ENCODE measurements at regions not wholly inside any gene's neighbourhood (a gene's known extent, or its start where the extent isn't known, plus 50 kb on each side); places are given as distances from the start of the nearest gene placed in this dataset.

GRCh38 chr21:27735699-27736098 is 768.8 kb upstream of the ADAMTS5 start:
- 100% methylated on average over 2 of the region's 3 CpGs for WGBS (ENCODE audit: insufficient coverage)
- H3K4me1 ChIP-seq (ENCODE audit: control extremely low read depth in 1 of 4, control insufficient read depth in 4 of 4, insufficient read depth in 4 of 4, low read length in 3 of 4): no peaks in the 10 kb centered on the region
- ChIA-PET CTCF (no interaction called here), POLR2A (no interaction called here)
- no peak overlapping the region for H3K27ac ChIP-seq (ENCODE audit: insufficient read depth in 1 of 2, low read depth in 1 of 2, low read length in 2 of 2, poor library complexity in 1 of 2, severe bottlenecking in 2 of 2)
- no peaks in the 10 kb centered on the region for H3K27me3 ChIP-seq (replicated peaks in 2 of 5; ENCODE audit: control insufficient read depth in 4 of 5, insufficient read depth in 5 of 5, low read length in 4 of 5)
- H3K9me3 ChIP-seq (ENCODE audit: control extremely low read depth in 1 of 5, control insufficient read depth in 4 of 5, insufficient read depth in 2 of 5, low read depth in 1 of 5, low read length in 4 of 5): peaks cover 0 to 1% (median 0%) of the 10 kb centered on the region in 5 experiments
- H3K4me3 ChIP-seq (ENCODE audit: control insufficient read depth in 1 of 7, extremely low read depth in 1 of 7, insufficient read depth in 4 of 7, low read depth in 2 of 7, low read length in 6 of 7): no peak overlapping the region
- DNase-seq: no peak
- H3K36me3 ChIP-seq (ENCODE audit: control insufficient read depth in 4 of 4, insufficient read depth in 4 of 4, low read length in 3 of 4): no peaks in the 10 kb centered on the region

- no peak overlapping the region for H3K4me3 ChIP-seq (ENCODE audit: control insufficient read depth in 1 of 7, extremely low read depth in 1 of 7, insufficient read depth in 4 of 7, low read depth in 2 of 7, low read length in 6 of 7)
- POLR2A ChIA-PET: no interaction called here
- H3K27me3 ChIP-seq (replicated peaks in 2 of 5; ENCODE audit: control insufficient read depth in 4 of 5, insufficient read depth in 5 of 5, low read length in 4 of 5): no peaks in the 10 kb centered on the region
- H3K27ac ChIP-seq (ENCODE audit: insufficient read depth in 1 of 2, low read depth in 1 of 2, low read length in 2 of 2, poor library complexity in 1 of 2, severe bottlenecking in 2 of 2): no peak overlapping the region
- no peaks in the 10 kb centered on the region for H3K36me3 ChIP-seq (ENCODE audit: control insufficient read depth in 4 of 4, insufficient read depth in 4 of 4, low read length in 3 of 4)
- CTCF ChIA-PET: no interaction called here
- no peak for DNase-seq
- H3K4me1 ChIP-seq (ENCODE audit: control extremely low read depth in 1 of 4, control insufficient read depth in 4 of 4, insufficient read depth in 4 of 4, low read length in 3 of 4): no peaks in the 10 kb centered on the region
- peaks cover 0 to 2% (median 0%) of the 10 kb centered on the region in 5 experiments for H3K9me3 ChIP-seq (ENCODE audit: control extremely low read depth in 1 of 5, control insufficient read depth in 4 of 5, insufficient read depth in 2 of 5, low read depth in 1 of 5, low read length in 4 of 5)
Observed at GRCh38 chr21:27734146-27734545, 767.3 kb upstream of the ADAMTS5 start.

GRCh38 chr21:27725916-27726315 is 759.0 kb upstream of the ADAMTS5 start:
- no peaks in the 10 kb centered on the region for H3K4me1 ChIP-seq (ENCODE audit: control extremely low read depth in 1 of 4, control insufficient read depth in 4 of 4, insufficient read depth in 4 of 4, low read length in 3 of 4)
- H3K27me3 ChIP-seq (replicated peaks in 2 of 5; ENCODE audit: control insufficient read depth in 4 of 5, insufficient read depth in 5 of 5, low read length in 4 of 5): no peaks in the 10 kb centered on the region
- no peak for DNase-seq
- H3K36me3 ChIP-seq (ENCODE audit: control insufficient read depth in 4 of 4, insufficient read depth in 4 of 4, low read length in 3 of 4): no peaks in the 10 kb centered on the region
- ChIA-PET CTCF (interaction anchor here (0.6 kb wide), 1 partner anchor 22 kb away, joined by 3 read pairs; no protein-coding TSS in a partner anchor), POLR2A (no interaction called here)
- H3K9me3 ChIP-seq (ENCODE audit: control extremely low read depth in 1 of 5, control insufficient read depth in 4 of 5, insufficient read depth in 2 of 5, low read depth in 1 of 5, low read length in 4 of 5): peaks cover 0 to 6% (median 0%) of the 10 kb centered on the region in 5 experiments
- H3K4me3 ChIP-seq (ENCODE audit: control insufficient read depth in 1 of 7, extremely low read depth in 1 of 7, insufficient read depth in 4 of 7, low read depth in 2 of 7, low read length in 6 of 7): no peak overlapping the region
- no peak overlapping the region for H3K27ac ChIP-seq (ENCODE audit: insufficient read depth in 1 of 2, low read depth in 1 of 2, low read length in 2 of 2, poor library complexity in 1 of 2, severe bottlenecking in 2 of 2)
- 45% methylated on average over 1 of the region's 1 CpG for WGBS (ENCODE audit: insufficient coverage)

- Histone ChIP-seq H3K4me1 (ENCODE audit: control extremely low read depth in 1 of 4, control insufficient read depth in 4 of 4, insufficient read depth in 4 of 4, low read length in 3 of 4) (no peaks in the 10 kb centered on the region), H3K4me3 (ENCODE audit: control insufficient read depth in 1 of 7, extremely low read depth in 1 of 7, insufficient read depth in 4 of 7, low read depth in 2 of 7, low read length in 6 of 7) (no peak overlapping the region), H3K36me3 (ENCODE audit: control insufficient read depth in 4 of 4, insufficient read depth in 4 of 4, low read length in 3 of 4) (no peaks in the 10 kb centered on the region), H3K27ac (ENCODE audit: insufficient read depth in 1 of 2, low read depth in 1 of 2, low read length in 2 of 2, poor library complexity in 1 of 2, severe bottlenecking in 2 of 2) (no peak overlapping the region), H3K27me3 (replicated peaks in 2 of 5; ENCODE audit: control insufficient read depth in 4 of 5, insufficient read depth in 5 of 5, low read length in 4 of 5) (no peaks in the 10 kb centered on the region), H3K9me3 (ENCODE audit: control extremely low read depth in 1 of 5, control insufficient read depth in 4 of 5, insufficient read depth in 2 of 5, low read depth in 1 of 5, low read length in 4 of 5) (no peaks in the 10 kb centered on the region)
- POLR2A ChIA-PET: no interaction called here
- no peak for DNase-seq
- CTCF ChIA-PET: no interaction called here
Observed at GRCh38 chr21:27722095-27722494, 755.2 kb upstream of the ADAMTS5 start.

- POLR2A ChIA-PET: no interaction called here
- H3K36me3 ChIP-seq (ENCODE audit: control insufficient read depth in 4 of 4, insufficient read depth in 4 of 4, low read length in 3 of 4): no peaks in the 10 kb centered on the region
- no peak for DNase-seq
- no peaks in the 10 kb centered on the region for H3K9me3 ChIP-seq (ENCODE audit: control extremely low read depth in 1 of 5, control insufficient read depth in 4 of 5, insufficient read depth in 2 of 5, low read depth in 1 of 5, low read length in 4 of 5)
- H3K4me3 ChIP-seq (ENCODE audit: control insufficient read depth in 1 of 7, extremely low read depth in 1 of 7, insufficient read depth in 4 of 7, low read depth in 2 of 7, low read length in 6 of 7): no peak overlapping the region
- no peak overlapping the region for H3K27ac ChIP-seq (ENCODE audit: insufficient read depth in 1 of 2, low read depth in 1 of 2, low read length in 2 of 2, poor library complexity in 1 of 2, severe bottlenecking in 2 of 2)
- no peaks in the 10 kb centered on the region for H3K27me3 ChIP-seq (replicated peaks in 2 of 5; ENCODE audit: control insufficient read depth in 4 of 5, insufficient read depth in 5 of 5, low read length in 4 of 5)
- CTCF ChIA-PET: no interaction called here
- no peaks in the 10 kb centered on the region for H3K4me1 ChIP-seq (ENCODE audit: control extremely low read depth in 1 of 4, control insufficient read depth in 4 of 4, insufficient read depth in 4 of 4, low read length in 3 of 4)
- WGBS (ENCODE audit: insufficient coverage): 100% methylated on average over 1 of the region's 2 CpGs
Observed at GRCh38 chr21:27721675-27722074, 754.8 kb upstream of the ADAMTS5 start.

- WGBS (ENCODE audit: insufficient coverage): 100% methylated on average over 4 of the region's 4 CpGs
- CTCF ChIA-PET: no interaction called here
Observed at GRCh38 chr21:27719226-27719625, 752.3 kb upstream of the ADAMTS5 start.

GRCh38 chr21:27715131-27715530 is 748.2 kb upstream of the ADAMTS5 start:
- CTCF ChIA-PET: no interaction called here
- no peaks in the 10 kb centered on the region for H3K27me3 ChIP-seq (replicated peaks in 2 of 5; ENCODE audit: control insufficient read depth in 4 of 5, insufficient read depth in 5 of 5, low read length in 4 of 5)
- no peaks in the 10 kb centered on the region for H3K36me3 ChIP-seq (ENCODE audit: control insufficient read depth in 4 of 4, insufficient read depth in 4 of 4, low read length in 3 of 4)
- no peak overlapping the region for H3K27ac ChIP-seq (ENCODE audit: insufficient read depth in 1 of 2, low read depth in 1 of 2, low read length in 2 of 2, poor library complexity in 1 of 2, severe bottlenecking in 2 of 2)
- DNase-seq: no peak
- H3K9me3 ChIP-seq (ENCODE audit: control extremely low read depth in 1 of 5, control insufficient read depth in 4 of 5, insufficient read depth in 2 of 5, low read depth in 1 of 5, low read length in 4 of 5): peaks cover 0 to 3% (median 0%) of the 10 kb centered on the region in 5 experiments
- no CpG with 5 or more reads among the region's 1 CpG for WGBS (ENCODE audit: insufficient coverage)
- no peaks in the 10 kb centered on the region for H3K4me1 ChIP-seq (ENCODE audit: control extremely low read depth in 1 of 4, control insufficient read depth in 4 of 4, insufficient read depth in 4 of 4, low read length in 3 of 4)
- H3K4me3 ChIP-seq (ENCODE audit: control insufficient read depth in 1 of 7, extremely low read depth in 1 of 7, insufficient read depth in 4 of 7, low read depth in 2 of 7, low read length in 6 of 7): no peak overlapping the region
- POLR2A ChIA-PET: no interaction called here

More at GRCh38 chr21:27719226-27719625, 752.3 kb upstream of the ADAMTS5 start:
- POLR2A ChIA-PET: no interaction called here
- H3K27me3 ChIP-seq (replicated peaks in 2 of 5; ENCODE audit: control insufficient read depth in 4 of 5, insufficient read depth in 5 of 5, low read length in 4 of 5): no peaks in the 10 kb centered on the region
- H3K36me3 ChIP-seq (ENCODE audit: control insufficient read depth in 4 of 4, insufficient read depth in 4 of 4, low read length in 3 of 4): no peaks in the 10 kb centered on the region
- no peaks in the 10 kb centered on the region for H3K9me3 ChIP-seq (ENCODE audit: control extremely low read depth in 1 of 5, control insufficient read depth in 4 of 5, insufficient read depth in 2 of 5, low read depth in 1 of 5, low read length in 4 of 5)
- no peak for DNase-seq
- no peak overlapping the region for H3K4me3 ChIP-seq (ENCODE audit: control insufficient read depth in 1 of 7, extremely low read depth in 1 of 7, insufficient read depth in 4 of 7, low read depth in 2 of 7, low read length in 6 of 7)
- no peaks in the 10 kb centered on the region for H3K4me1 ChIP-seq (ENCODE audit: control extremely low read depth in 1 of 4, control insufficient read depth in 4 of 4, insufficient read depth in 4 of 4, low read length in 3 of 4)
- no peak overlapping the region for H3K27ac ChIP-seq (ENCODE audit: insufficient read depth in 1 of 2, low read depth in 1 of 2, low read length in 2 of 2, poor library complexity in 1 of 2, severe bottlenecking in 2 of 2)

Data from common myeloid progenitor, CD34-positive (primary cell).